Fibroblast of mammary gland (primary cell): ENCODE measurements at regions not wholly inside any gene's neighbourhood (a gene's known extent, or its start where the extent isn't known, plus 50 kb on each side); places are given as distances from the start of the nearest gene placed in this dataset.
A peak's percentile ranks its signal among the peaks of the same experiment; 100 is the strongest.

Experiments used
- DNase-seq: peaks from one replicate; pipeline ENCODE4 v3.0.0-alpha.2; 2010; ENCODE audit warnings: low read depth
- H3K4me3 ChIP-seq: 2 replicates; pipeline ENCODE4 v1.5.1; 2011; ENCODE audit warnings: low read depth, mild to moderate bottlenecking, low read length, moderate library complexity; ENCODE audit not compliant: control insufficient read depth
- TF ChIP-seq, protein P1 (sequence below): conservative IDR thresholded peaks from 2 replicates; pipeline ENCODE4 v1.5.1; 2011; ENCODE audit warnings: low read depth, low read length, inconsistent platforms; ENCODE audit not compliant: control insufficient read depth, insufficient read depth

DNA sequence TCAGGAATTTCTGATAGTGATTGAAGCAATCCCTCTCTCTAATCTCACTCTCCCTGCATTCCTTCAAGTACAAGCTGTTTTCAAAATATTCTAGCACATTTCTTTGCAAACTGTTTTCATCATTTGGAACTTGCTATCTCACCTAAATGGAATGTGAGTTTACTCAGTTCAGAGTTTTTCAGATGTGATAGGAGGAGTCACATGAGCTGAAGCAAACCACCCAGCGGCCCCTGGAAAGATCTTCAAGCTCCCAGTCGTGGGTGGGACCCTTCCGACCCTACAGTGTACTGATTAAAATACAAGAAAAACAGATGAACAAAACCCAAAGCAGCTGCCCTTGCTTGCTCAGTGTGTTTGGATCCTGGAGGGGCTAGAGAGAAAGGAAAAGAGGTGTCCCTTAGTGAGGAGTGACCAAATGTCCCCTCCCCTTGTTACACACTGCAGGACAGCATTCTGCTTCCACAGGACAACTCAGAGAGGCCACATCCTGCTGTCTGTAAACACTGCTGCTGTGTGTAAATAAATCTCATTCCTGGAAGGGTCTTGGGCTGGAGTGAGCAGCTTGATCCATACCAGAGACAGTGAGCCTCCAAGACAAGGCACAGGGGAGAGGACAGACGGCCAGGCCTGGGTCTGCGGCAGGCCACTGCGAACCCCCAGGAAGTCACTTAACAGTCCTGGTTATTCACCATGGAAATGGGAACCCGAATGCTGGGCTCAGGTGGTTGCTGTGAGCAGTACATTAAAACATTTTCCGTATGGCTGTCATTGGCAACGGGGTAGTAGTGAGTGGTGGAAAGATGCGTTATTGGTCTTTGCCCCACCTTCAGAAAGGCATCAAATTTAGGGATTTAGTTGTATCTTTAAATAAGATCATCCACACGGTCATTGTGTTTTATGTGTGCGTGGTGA is 229.2 kb downstream of the RHOU start:
- TF ChIP-seq, protein P1, sequence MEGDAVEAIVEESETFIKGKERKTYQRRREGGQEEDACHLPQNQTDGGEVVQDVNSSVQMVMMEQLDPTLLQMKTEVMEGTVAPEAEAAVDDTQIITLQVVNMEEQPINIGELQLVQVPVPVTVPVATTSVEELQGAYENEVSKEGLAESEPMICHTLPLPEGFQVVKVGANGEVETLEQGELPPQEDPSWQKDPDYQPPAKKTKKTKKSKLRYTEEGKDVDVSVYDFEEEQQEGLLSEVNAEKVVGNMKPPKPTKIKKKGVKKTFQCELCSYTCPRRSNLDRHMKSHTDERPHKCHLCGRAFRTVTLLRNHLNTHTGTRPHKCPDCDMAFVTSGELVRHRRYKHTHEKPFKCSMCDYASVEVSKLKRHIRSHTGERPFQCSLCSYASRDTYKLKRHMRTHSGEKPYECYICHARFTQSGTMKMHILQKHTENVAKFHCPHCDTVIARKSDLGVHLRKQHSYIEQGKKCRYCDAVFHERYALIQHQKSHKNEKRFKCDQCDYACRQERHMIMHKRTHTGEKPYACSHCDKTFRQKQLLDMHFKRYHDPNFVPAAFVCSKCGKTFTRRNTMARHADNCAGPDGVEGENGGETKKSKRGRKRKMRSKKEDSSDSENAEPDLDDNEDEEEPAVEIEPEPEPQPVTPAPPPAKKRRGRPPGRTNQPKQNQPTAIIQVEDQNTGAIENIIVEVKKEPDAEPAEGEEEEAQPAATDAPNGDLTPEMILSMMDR: no peak
- H3K4me3 ChIP-seq: no peak overlapping the region
- DNase-seq: peak; percentile 69

DNA sequence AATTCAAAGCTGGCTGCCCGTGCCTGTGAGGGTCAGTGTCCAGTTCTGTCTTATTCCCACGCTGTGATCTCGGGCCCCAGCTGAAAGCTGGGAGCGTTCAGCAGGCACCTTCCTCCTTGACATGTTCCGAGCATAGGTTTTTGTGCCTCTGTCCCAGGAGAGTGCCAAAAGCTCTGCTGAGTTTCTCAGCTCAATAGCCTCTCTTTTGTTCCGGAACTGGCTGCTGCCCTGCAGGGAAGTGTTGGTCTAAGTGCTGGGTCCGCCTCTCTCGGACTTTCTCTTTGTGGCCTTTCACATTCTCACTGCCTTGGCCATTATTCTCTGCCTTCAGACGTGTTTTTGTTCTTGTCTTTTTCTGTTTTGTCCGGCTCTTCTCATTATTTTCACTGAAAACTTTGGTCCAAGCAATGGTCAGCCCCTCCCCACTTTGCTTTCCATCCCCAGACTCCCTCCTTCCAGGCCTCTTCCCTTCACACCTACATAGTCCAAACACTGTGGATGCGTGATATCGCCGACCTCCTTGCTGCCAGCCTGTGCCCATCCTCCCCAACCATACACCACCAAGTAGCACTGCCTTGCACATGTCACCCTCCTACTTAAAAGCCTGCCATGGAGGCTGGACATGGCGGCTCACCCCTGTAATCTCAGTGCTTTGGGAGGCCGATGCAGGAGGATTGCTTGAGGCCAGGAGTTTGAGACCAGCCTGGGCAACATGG is 233.8 kb downstream of the RHOU start:
- no peak overlapping the region for H3K4me3 ChIP-seq
- TF ChIP-seq, protein P1: no peak
- no peak for DNase-seq

DNA sequence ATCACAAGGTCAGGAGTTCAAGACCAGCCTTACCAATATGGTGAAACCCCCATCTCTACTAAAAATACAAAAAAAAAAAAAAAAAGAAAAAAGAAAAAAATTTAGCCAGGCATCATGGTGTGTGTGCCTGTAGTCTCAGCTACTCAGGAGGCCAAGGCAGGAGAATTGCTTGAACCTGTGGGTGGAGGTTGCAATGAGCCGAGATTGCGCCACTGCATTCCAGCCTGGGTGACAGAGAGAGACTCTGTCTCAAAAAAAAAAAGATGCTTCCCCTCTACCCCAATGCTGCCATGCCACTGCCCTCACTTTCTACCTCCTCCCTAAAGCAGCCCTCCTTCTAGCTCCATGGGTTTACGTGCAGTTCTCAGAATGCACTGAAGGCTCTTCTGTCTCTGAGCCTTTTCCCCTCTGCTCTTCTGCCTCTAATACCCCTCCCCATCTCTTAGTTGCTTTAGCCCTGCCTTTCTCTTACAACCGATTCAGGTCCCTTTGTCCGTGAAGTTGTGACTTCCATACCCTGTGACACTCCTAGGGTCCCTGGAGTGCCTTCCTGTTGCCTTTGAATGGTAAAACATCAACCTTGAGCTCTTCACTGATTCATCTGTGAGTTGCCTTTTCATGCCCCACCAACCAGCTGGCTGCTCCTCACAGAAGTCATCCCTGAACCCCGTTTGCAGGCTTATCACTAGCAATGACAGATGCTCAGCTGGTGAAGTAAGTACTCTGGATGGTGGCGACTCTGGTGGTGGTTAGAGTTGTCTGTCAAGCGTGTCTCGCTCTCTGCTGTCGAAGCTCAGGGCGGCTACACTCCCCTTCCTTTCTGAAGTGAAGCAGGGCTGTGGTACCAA is 234.9 kb downstream of the RHOU start:
- TF ChIP-seq, protein P1: no peak
- H3K4me3 ChIP-seq: no peak overlapping the region
- DNase-seq: no peak

DNA sequence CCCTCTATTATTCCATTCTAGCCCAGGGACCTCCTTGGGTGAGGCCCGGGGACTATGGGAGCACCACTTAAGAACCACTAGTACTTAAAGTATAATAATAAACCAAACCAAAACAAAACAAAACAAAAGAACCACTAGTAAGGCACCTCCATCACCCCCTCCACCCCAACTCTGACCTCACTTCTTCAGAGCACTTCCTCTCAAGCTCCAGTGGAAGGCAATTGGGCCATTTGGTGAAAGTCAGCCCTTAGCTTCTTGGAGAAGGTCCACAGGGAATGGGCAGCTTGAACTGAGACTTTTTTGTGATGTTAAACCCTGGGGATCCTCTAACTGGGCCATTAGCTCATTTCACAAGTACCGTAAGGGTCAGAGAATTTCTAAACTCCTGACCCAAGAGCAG is 237.3 kb downstream of the RHOU start:
- TF ChIP-seq, protein P1: no peak
- no peak overlapping the region for H3K4me3 ChIP-seq
- no peak for DNase-seq

DNA sequence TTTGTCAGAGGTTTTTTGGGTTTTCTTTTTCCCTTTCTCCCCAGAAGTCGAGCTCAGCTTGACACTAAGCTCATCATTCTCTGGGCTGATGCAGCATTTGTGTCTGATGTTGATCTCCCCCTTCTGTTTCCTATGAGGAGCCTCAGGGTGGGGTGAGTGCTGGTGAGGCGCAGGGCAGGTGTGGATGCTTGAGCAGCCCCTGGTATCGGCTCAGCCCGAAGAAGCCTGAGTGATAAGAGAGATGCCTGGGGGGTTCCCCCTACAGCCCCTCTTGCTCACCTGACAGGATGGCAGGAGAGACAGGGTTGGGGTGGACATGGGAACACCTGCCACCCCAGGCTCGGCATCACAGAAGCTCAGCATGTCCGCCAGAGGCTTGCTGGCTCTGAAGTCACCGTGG is 239.0 kb downstream of the RHOU start:
- TF ChIP-seq, protein P1: no peak
- DNase-seq: no peak
- H3K4me3 ChIP-seq: no peak overlapping the region

DNA sequence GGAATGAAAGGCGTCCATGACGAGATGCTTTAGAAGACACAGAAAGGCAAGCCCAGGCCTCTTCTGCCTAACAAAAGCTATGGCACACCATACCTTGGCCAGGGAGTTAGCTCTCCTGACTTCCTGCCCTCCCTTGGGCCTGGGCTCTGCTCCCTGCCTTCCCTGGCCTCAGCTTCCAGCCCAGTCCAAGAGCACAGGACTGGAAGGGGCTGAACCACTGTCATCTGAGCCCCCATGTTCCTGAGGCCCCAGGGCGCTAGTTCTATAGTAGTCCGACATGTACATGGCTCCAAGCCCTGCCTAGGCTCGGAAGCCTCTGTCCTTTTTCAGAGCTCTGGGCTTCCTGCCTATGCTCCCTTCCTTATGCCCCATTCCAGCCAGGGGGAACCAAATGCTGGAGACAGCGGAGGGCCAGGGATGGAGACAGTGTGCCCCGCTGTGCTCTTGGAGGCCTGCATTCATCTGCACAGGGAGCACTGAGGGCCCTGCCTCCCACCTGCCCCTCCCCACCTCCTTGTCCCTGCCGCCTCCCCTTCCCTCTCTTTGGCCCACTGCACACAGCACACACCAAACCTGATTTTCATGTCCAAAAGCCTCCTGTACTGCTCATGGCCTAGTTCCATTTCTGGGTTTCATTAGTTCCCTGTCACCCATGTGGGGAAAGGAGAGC is 240.1 kb downstream of the RHOU start:
- TF ChIP-seq, protein P1: no peak
- H3K4me3 ChIP-seq: no peak overlapping the region
- DNase-seq: no peak
